ENCODE measurements at regions not wholly inside any gene's neighbourhood (a gene's known extent, or its start where the extent isn't known, plus 50 kb on each side); places are given as distances from the start of the nearest gene placed in this dataset.

- DNase-seq (ENCODE audit: low read depth in 2 of 2) = no peak
Observed at GRCh38 chr20:22466447-22467171, 117.8 kb downstream of the FOXA2 start.

- DNase-seq (ENCODE audit: low read depth in 2 of 2) = no peak
Observed at GRCh38 chr20:22465622-22466446, 118.5 kb downstream of the FOXA2 start.

GRCh38 chr20:22464312-22465003 lies 119.9 kb downstream of the FOXA2 start:
- no peak for DNase-seq (ENCODE audit: low read depth in 2 of 2)

GRCh38 chr20:22462975-22463914 lies 121.1 kb downstream of the FOXA2 start:
- no peak for DNase-seq (ENCODE audit: low read depth in 2 of 2)

- DNase-seq (ENCODE audit: low read depth in 2 of 2) = no peak
Observed at GRCh38 chr20:22460803-22461202, 123.6 kb downstream of the FOXA2 start.

GRCh38 chr20:22460231-22460630 lies 124.1 kb downstream of the FOXA2 start:
- no peak for DNase-seq (ENCODE audit: low read depth in 2 of 2)

- no peak for DNase-seq (ENCODE audit: low read depth in 2 of 2)
Observed at GRCh38 chr20:22459754-22460153, 124.6 kb downstream of the FOXA2 start.

GRCh38 chr20:22456109-22456508 lies 128.3 kb downstream of the FOXA2 start:
- DNase-seq (ENCODE audit: low read depth in 2 of 2) = no peak

- no peak for DNase-seq (ENCODE audit: low read depth in 2 of 2)
Observed at GRCh38 chr20:22455259-22455658, 129.1 kb downstream of the FOXA2 start.

- no peak for DNase-seq (ENCODE audit: low read depth in 2 of 2)
Observed at GRCh38 chr20:22453244-22454080, 130.9 kb downstream of the FOXA2 start.

GRCh38 chr20:22452442-22453011 lies 131.8 kb downstream of the FOXA2 start:
- no peak for DNase-seq (ENCODE audit: low read depth in 2 of 2)

- DNase-seq (ENCODE audit: low read depth in 2 of 2) = no peak
Observed at GRCh38 chr20:22450537-22450936, 133.8 kb downstream of the FOXA2 start.

- no peak for DNase-seq (ENCODE audit: low read depth in 2 of 2)
Observed at GRCh38 chr20:22449188-22449973, 135.0 kb downstream of the FOXA2 start.

GRCh38 chr20:22447447-22447778 lies 137.0 kb downstream of the FOXA2 start:
- DNase-seq (ENCODE audit: low read depth in 2 of 2) = no peak

GRCh38 chr20:22446613-22447446 lies 137.5 kb downstream of the FOXA2 start:
- DNase-seq (ENCODE audit: low read depth in 2 of 2) = no peak

- no peak for DNase-seq (ENCODE audit: low read depth in 2 of 2)
Observed at GRCh38 chr20:22442318-22442717, 142.1 kb downstream of the FOXA2 start.

GRCh38 chr20:22438926-22439325 lies 145.4 kb downstream of the FOXA2 start:
- DNase-seq (ENCODE audit: low read depth in 2 of 2) = no peak

- no peak for DNase-seq (ENCODE audit: low read depth in 2 of 2)
Observed at GRCh38 chr20:22438346-22438745, 146.0 kb downstream of the FOXA2 start.

- DNase-seq (ENCODE audit: low read depth in 2 of 2) = no peak
Observed at GRCh38 chr20:22437354-22437753, 147.0 kb downstream of the FOXA2 start.

Data from stimulated activated CD8-positive, alpha-beta memory T cell treated with anti-CD3 and anti-CD28 coated beads, Interleukin-7, amount 100 ng/mL, for 4 hours (primary cell).